DOHH2 (cell line): ENCODE measurements at regions not wholly inside any gene's neighbourhood (a gene's known extent, or its start where the extent isn't known, plus 50 kb on each side); places are given as distances from the start of the nearest gene placed in this dataset.

Experiments
- H3F3A ChIP-seq: fragments of 200-600 bp; sonication (generic), shearing (Covaris generic); 2 replicates; pipeline ENCODE4 v1.6.0; 2016; ENCODE audit warnings: antibody characterized with exemption, mild to moderate bottlenecking; ENCODE audit not compliant: control insufficient read depth, insufficient read depth
- H3K27ac ChIP-seq: fragments of 200-600 bp; sonication (generic); 2 replicates; pipeline ENCODE4 v1.5.1; 2014; ENCODE audit warnings: low read depth, mild to moderate bottlenecking, low read length, moderate library complexity
- H3K27me3 ChIP-seq: fragments of 200-600 bp; sonication (generic); 2 replicates; pipeline ENCODE4 v1.6.1; 2014; ENCODE audit warnings: mild to moderate bottlenecking, low read length, mixed read lengths; ENCODE audit not compliant: control insufficient read depth
- H3K36me3 ChIP-seq: fragments of 200-600 bp; sonication (generic); 2 replicates; pipeline ENCODE4 v1.6.1; 2014; ENCODE audit warnings: mild to moderate bottlenecking, low read length, moderate library complexity, mixed read lengths; ENCODE audit not compliant: control insufficient read depth
- H3K4me1 ChIP-seq: fragments of 200-600 bp; sonication (generic); 2 replicates; pipeline ENCODE4 v1.6.1; 2014; ENCODE audit warnings: mild to moderate bottlenecking, low read length, mixed read lengths; ENCODE audit not compliant: control insufficient read depth
- H3K4me2 ChIP-seq: fragments of 200-600 bp; sonication (generic); 2 replicates; pipeline ENCODE4 v1.6.0; 2014; ENCODE audit warnings: mild to moderate bottlenecking, low read length, moderate library complexity
- H3K4me3 ChIP-seq: fragments of 200-600 bp; sonication (generic); 2 replicates; pipeline ENCODE4 v1.5.1; 2014; ENCODE audit warnings: mild to moderate bottlenecking, low read length, mixed read lengths
- H3K79me2 ChIP-seq: fragments of 200-600 bp; sonication (generic); 2 replicates; pipeline ENCODE4 v1.6.1; 2014; ENCODE audit warnings: mild to moderate bottlenecking, low read length, mixed read lengths; ENCODE audit not compliant: control insufficient read depth
- H3K9me2 ChIP-seq: fragments of 200-600 bp; sonication (generic); replicated peaks from 2 replicates; pipeline ENCODE4 v1.6.1; 2014; ENCODE audit warnings: mild to moderate bottlenecking, low read length, mixed read lengths; ENCODE audit not compliant: control insufficient read depth
- H3K9me3 ChIP-seq: fragments of 200-600 bp; sonication (generic); 2 replicates; pipeline ENCODE4 v1.6.1; 2014; ENCODE audit warnings: antibody characterized with exemption, low read length, mixed read lengths; ENCODE audit not compliant: control insufficient read depth, insufficient read depth
- H4K20me1 ChIP-seq: fragments of 200-600 bp; sonication (generic); 2 replicates; pipeline ENCODE4 v1.6.0; 2014; ENCODE audit warnings: low read depth, mild to moderate bottlenecking, antibody characterized with exemption, low read length, moderate library complexity; ENCODE audit not compliant: control insufficient read depth, insufficient read depth
- CTCF ChIP-seq: fragments of 200-600 bp; sonication (generic); IDR thresholded peaks from one replicate; pipeline ENCODE4 v1.5.1; 2014; ENCODE audit warnings: antibody characterized with exemption, mild to moderate bottlenecking, low read depth, low read length; ENCODE audit not compliant: poor library complexity, severe bottlenecking
- EZH2phosphoT487 ChIP-seq: fragments of 200-600 bp; sonication (generic); IDR thresholded peaks from 2 replicates; pipeline ENCODE4 v1.6.1; 2017; ENCODE audit warnings: borderline replicate concordance, mild to moderate bottlenecking, antibody characterized with exemption, low read length, moderate library complexity, mixed read lengths

- H3K4me3 ChIP-seq = no peak overlapping the region
- no peak overlapping the region for H3K4me2 ChIP-seq
- TF ChIP-seq EZH2phosphoT487 = no peak
- no peak for TF ChIP-seq CTCF
- H3K27ac ChIP-seq = no peak overlapping the region
- H3K79me2 ChIP-seq = no peaks in the 10 kb centered on the region
- H4K20me1 ChIP-seq = no peaks in the 10 kb centered on the region
- H3F3A ChIP-seq = no peaks in the 10 kb centered on the region
- no peaks in the 10 kb centered on the region for H3K27me3 ChIP-seq
- H3K9me2 ChIP-seq = no peaks in the 10 kb centered on the region
- no peaks in the 10 kb centered on the region for H3K4me1 ChIP-seq
- H3K36me3 ChIP-seq = no peaks in the 10 kb centered on the region
- H3K9me3 ChIP-seq = no peaks in the 10 kb centered on the region
Observed at GRCh38 chr9:19689328-19690101, 99.3 kb downstream of the SLC24A2 start.

GRCh38 chr9:19683715-19684114, 105.1 kb downstream of the SLC24A2 start:
- Histone ChIP-seq H3K27ac (no peak overlapping the region), H3K4me1 (no peaks in the 10 kb centered on the region), H3K4me3 (no peak overlapping the region), H3K27me3 (no peaks in the 10 kb centered on the region), H3K4me2 (no peak overlapping the region), H3K79me2 (no peaks in the 10 kb centered on the region), H3K36me3 (no peaks in the 10 kb centered on the region), H4K20me1 (no peaks in the 10 kb centered on the region), H3K9me2 (no peaks in the 10 kb centered on the region), H3F3A (no peaks in the 10 kb centered on the region), H3K9me3 (no peaks in the 10 kb centered on the region)
- TF ChIP-seq EZH2phosphoT487 = no peak

- Histone ChIP-seq H3K79me2 (no peaks in the 10 kb centered on the region), H3K9me3 (no peaks in the 10 kb centered on the region), H3K27ac (no peak overlapping the region), H3F3A (no peaks in the 10 kb centered on the region), H3K4me2 (no peak overlapping the region), H3K27me3 (no peaks in the 10 kb centered on the region), H3K36me3 (no peaks in the 10 kb centered on the region), H3K4me3 (no peak overlapping the region), H3K4me1 (no peaks in the 10 kb centered on the region), H4K20me1 (no peaks in the 10 kb centered on the region), H3K9me2 (no peaks in the 10 kb centered on the region)
- no peak for TF ChIP-seq EZH2phosphoT487
- no peak for TF ChIP-seq CTCF
Observed at GRCh38 chr9:19682397-19682796, 106.4 kb downstream of the SLC24A2 start.

- no peaks in the 10 kb centered on the region for H3K9me3 ChIP-seq
- H4K20me1 ChIP-seq = no peaks in the 10 kb centered on the region
- no peaks in the 10 kb centered on the region for H3K9me2 ChIP-seq
- no peak overlapping the region for H3K4me3 ChIP-seq
- H3K36me3 ChIP-seq = no peaks in the 10 kb centered on the region
- H3K79me2 ChIP-seq = no peaks in the 10 kb centered on the region
- H3K4me2 ChIP-seq = no peak overlapping the region
- H3K4me1 ChIP-seq = no peaks in the 10 kb centered on the region
- H3K27me3 ChIP-seq = no peaks in the 10 kb centered on the region
- H3F3A ChIP-seq = no peaks in the 10 kb centered on the region
- TF ChIP-seq CTCF (no peak), EZH2phosphoT487 (no peak)
- no peak overlapping the region for H3K27ac ChIP-seq
Observed at GRCh38 chr9:19681846-19682245, 107.0 kb downstream of the SLC24A2 start.
